Medulla oblongata (tissue), 1 donor: ENCODE measurements at regions not wholly inside any gene's neighbourhood (a gene's known extent, or its start where the extent isn't known, plus 50 kb on each side); places are given as distances from the start of the nearest gene placed in this dataset.
"Not testable (repeated sequence)": the region's sequence is repeated elsewhere in the genome, so short reads cannot be mapped to it uniquely, and the experiment has no call there.

Experiments
- DNase-seq: peaks from one replicate; pipeline ENCODE4 v3.0.0-alpha.2; 2015; ENCODE audit errors: extremely low spot score

GRCh38 chr6:130610303-130610702, 216.9 kb upstream of the SMLR1 start:
- DNase-seq: no peak

DNA sequence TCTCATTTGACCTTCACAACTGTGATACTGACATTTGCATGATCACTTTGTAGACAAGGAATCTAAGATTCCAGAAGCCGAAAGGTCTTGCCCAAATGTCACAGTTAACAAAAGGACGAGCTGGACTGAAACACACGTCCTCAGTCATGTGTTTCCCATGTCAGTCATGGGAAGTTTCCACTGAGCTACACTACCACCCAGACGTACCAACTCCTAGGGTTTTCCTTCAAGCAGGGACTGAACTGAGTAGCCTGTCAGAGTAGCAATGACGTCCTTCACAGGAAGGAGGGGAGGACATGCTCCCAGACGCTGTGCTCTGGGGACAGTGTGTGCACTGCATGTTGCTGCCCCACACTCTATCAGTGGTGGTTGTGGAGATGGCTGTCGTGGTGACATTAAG, 215.8 kb upstream of the SMLR1 start:
- DNase-seq: no peak

GRCh38 chr6:130613176-130613575, 214.0 kb upstream of the SMLR1 start:
- DNase-seq: no peak

- no peak for DNase-seq
Observed at GRCh38 chr6:130615816-130616215, 211.4 kb upstream of the SMLR1 start.

GRCh38 chr6:130617658-130618057, 209.5 kb upstream of the SMLR1 start:
- DNase-seq: no peak

GRCh38 chr6:130618806-130619205, 208.4 kb upstream of the SMLR1 start:
- DNase-seq: not testable (repeated sequence)

DNA sequence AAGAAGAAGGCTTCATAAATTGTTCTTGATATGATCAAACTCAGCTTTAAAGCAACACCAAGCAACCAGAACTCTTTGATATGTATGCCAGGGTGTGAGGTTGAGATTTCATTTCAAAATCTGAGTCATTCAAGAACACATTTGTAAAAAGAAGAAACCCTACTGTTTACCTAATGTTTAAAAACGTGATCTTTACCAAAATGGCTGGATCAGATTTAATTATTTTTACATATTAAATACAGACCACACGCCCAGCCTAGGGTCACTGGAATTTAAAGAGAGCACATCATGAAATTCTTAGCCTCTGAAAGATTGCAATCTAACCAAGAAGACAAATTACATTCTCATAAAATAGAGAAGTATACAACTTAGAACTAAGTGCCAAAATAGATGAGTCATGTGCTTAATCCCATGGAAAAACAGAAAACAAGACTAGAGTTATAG, 206.8 kb upstream of the SMLR1 start:
- no peak for DNase-seq

DNA sequence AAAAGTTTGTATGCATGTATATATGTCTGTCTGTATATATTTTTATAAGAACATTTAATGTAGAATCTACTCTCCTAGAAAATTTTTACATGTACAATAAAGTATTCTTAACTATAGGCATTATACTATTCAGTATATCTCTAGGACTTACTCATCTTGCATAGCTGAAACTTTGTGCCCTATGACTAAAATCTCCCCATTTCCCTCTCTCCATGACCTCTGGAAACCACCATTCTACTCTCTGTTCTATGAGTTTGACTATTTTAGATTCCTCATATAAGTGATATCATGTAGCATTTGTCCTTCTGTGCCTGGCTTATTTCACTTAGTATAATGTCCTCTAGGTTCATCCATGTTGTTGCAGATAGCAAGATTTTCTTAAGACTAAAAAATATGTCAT, 205.1 kb upstream of the SMLR1 start:
- DNase-seq: no peak

GRCh38 chr6:130624046-130624445, 203.2 kb upstream of the SMLR1 start:
- DNase-seq: no peak

DNA sequence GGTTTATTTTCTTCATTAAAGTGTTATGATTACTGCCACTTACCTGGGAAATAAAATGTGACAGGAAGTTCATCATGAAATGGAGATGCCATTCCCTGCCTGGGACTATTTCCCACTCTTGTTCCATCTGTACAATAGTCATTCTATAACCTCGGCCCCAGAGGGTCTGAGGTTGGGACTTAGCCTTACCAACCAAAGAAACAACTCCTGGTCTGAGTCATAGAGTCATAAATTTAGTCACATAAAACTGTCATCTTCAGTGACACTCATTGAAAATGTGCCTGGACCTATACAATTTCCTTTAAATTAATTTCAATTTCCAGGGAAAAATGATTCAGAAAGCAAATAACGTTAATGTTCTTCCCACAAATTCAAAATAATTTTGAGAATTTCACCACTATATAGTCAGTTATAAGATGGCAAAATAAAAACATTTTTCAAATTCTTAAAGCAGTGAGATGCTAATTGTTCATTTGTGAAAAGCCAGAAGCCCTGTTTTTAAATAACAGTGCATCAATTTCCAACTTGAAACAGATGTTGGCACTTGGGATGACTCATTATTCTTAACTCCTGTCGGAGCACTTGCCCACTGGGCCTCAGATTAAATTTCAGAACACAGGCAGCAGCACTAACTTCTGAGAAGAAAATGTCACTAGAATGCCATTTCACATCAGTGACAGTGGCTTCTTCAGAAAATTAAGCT, 201.2 kb upstream of the SMLR1 start:
- no peak for DNase-seq

DNA sequence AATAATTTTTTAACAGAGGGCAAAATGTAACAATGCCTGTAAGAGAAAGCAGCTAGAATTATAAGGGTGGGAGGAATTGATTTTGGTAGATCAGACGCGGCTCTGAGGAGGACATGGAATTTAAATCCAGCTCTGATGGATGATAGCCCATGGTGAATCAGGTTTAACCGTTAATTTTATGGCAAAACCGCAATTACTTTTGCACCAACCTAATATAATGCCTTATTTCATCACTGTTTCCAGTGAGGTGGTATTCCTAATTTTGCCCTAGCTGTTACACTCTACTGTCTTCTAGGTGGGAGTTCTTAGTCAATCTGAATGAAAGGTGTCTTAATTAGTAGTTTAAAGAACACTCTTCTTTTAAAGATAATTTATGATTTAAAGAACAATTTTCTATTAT, 198.3 kb upstream of the SMLR1 start:
- no peak for DNase-seq

- DNase-seq: no peak
Observed at GRCh38 chr6:130629640-130630039, 197.6 kb upstream of the SMLR1 start.

GRCh38 chr6:130632277-130632676, 194.9 kb upstream of the SMLR1 start:
- DNase-seq: no peak

DNA sequence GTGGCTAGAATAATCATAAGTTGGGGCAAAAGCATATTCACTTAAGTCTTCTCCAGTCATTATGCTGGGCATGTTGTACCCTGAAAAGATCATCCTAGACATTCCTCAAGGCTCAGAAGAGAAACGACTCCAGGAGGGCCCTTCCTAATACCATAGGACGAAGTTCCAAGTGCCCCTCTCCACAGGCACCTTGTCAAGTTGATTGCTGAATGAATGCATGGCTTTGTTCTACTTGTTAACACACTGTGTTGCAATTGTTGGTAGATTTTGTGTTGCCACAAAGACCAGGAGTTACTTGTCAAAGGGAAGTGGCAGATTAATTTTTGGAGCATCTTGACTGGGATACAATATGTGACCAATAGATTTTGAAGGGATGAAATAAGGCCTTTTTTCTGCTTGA, 194.3 kb upstream of the SMLR1 start:
- no peak for DNase-seq

DNA sequence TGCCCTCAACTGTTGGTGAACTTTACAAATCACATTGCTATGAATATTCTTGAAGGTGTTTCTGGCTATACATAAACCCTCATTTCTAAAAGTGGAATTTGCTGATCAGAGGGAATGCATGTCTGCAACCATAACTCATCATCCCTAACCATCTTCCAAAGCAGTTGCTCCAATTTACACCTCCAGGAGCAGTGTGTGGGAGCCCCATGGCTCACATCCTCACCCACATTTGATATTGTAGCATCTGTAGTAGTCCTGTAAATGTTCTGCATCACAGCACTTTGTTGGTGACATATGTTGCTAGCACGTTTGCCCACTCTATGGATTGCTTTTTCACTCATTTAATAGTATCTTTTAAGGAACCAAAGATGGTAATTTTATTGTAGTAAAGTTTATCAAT, 183.8 kb upstream of the SMLR1 start:
- no peak for DNase-seq

GRCh38 chr6:130644175-130644574, 183.0 kb upstream of the SMLR1 start:
- DNase-seq: no peak

GRCh38 chr6:130644769-130645168, 182.4 kb upstream of the SMLR1 start:
- DNase-seq: not testable (repeated sequence)

DNA sequence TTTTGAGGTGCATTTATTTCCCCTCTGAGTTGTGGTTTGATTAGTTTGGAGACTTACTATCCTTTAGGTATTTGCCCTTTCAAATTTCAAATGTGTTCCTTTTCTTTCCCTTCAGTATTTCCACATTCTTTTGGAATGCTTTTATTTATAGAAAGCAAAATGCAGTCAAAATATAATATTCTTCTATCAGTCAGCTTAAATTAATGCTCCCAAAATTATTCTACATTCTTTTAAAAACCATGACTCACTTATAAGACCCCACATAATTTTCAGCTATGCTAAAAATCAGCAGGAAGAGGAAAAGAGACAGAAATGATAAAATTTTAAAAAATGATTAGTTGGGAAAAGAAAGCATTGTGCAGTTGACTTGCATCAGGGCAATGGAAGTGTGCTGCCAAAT, 180.0 kb upstream of the SMLR1 start:
- DNase-seq: no peak

GRCh38 chr6:130655586-130655985, 171.6 kb upstream of the SMLR1 start:
- DNase-seq: no peak

DNA sequence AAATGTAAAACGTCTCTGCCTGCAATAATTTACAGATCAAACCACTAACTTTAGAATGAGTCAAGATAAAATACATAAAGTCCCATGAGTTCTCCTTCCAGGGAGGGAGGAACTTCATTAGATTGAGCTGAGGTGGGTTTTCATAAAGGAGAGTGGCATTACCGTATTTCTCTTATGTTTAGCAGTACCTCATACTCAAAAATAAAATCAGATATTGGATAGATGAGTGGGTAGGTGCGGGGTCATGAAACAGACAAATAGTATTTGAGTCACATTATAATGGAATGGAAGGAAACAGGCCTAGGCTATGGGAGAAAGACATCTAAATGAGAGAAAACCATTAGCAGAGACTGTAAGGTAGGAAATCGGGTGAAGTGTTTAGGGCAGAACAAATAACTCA, 166.1 kb upstream of the SMLR1 start:
- no peak for DNase-seq

- no peak for DNase-seq
Observed at GRCh38 chr6:130666786-130667185, 160.4 kb upstream of the SMLR1 start.

DNA sequence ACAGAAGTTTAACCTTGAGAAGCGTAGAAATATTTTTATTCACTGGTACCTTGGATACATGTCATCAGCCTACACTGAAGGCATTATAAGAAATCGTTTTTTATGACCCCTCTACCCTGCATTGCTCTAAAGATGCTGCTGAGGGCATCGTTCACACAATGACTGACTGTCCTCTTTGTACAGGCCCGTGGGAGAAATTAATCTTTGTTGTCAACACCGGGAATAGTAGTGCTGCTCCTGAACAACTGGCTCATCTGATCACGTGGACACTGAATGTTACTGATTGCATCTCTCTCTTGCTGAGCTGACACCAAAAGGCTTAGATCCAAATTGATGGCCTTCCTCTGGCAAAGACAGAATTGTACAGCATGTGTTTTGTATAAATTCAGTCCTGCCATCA, 157.1 kb upstream of the SMLR1 start:
- peak; percentile 7 for DNase-seq

DNA sequence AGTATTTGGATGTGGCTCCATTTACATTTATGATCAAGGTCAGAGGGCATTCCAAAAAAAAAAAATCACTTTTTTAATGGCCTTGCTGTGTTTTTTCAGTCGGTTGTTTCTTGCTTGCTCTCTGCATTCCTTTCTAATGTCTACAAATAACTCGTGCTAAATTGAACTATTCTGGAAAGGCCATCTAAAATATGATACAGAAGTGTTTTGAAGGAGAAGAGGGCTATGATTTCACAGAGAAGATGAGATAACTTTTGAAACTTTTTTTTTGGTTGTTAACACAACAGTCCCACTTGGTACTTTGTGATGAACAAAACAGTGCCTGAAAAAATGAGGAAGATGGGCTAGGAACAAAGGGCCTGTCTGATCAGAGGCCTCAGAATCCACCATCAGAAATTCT, 156.1 kb upstream of the SMLR1 start:
- DNase-seq: no peak

DNA sequence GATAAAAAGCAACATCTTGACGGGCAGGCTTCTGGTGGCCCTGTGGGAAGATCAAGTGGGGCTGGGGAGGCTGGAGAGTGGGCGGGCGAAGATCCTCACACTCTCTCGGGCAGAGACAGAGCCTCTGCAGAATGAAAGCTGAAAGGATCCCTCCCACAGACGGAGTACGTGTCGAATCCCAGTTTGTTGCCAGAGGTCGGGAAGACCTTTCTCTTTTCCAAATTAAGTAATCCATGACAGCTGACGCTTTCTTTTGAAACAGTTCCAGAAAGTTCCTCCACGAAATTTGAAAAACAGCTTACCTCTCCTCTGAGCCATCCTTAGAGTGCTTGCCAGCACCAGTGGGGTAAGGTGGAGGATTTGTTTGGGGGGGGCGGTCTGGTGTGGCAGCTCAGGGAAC, 155.6 kb upstream of the SMLR1 start:
- DNase-seq: no peak
